ENCODE measurements at regions not wholly inside any gene's neighbourhood (a gene's known extent, or its start where the extent isn't known, plus 50 kb on each side); places are given as distances from the start of the nearest gene placed in this dataset.
"Not testable (repeated sequence)": the region's sequence is repeated elsewhere in the genome, so short reads cannot be mapped to it uniquely, and the experiment has no call there.

- no peak for DNase-seq
Measured at GRCh38 chr12:75706786-75707605, 195.6 kb upstream of the KRR1 start.

- DNase-seq: peak in 1 of 2 donors; percentile 50
Measured at GRCh38 chr12:75705749-75706711, 194.6 kb upstream of the KRR1 start.

GRCh38 chr12:75704664-75705063, 193.3 kb upstream of the KRR1 start:
- no peak for DNase-seq

GRCh38 chr12:75704208-75704607, 192.8 kb upstream of the KRR1 start:
- no peak for DNase-seq

GRCh38 chr12:75703131-75703530, 191.7 kb upstream of the KRR1 start:
- no peak for DNase-seq

- DNase-seq: no peak
Measured at GRCh38 chr12:75702477-75703093, 191.2 kb upstream of the KRR1 start.

GRCh38 chr12:75701859-75702258, 190.4 kb upstream of the KRR1 start:
- no peak for DNase-seq

GRCh38 chr12:75699728-75700496, 188.5 kb upstream of the KRR1 start:
- no peak for DNase-seq

GRCh38 chr12:75699251-75699650, 187.8 kb upstream of the KRR1 start:
- no peak for DNase-seq

GRCh38 chr12:75698052-75698451, 186.6 kb upstream of the KRR1 start:
- no peak for DNase-seq

GRCh38 chr12:75695926-75696325, 184.5 kb upstream of the KRR1 start:
- DNase-seq: no peak

- DNase-seq: no peak
Measured at GRCh38 chr12:75694534-75695268, 183.3 kb upstream of the KRR1 start.

GRCh38 chr12:75692876-75693275, 181.5 kb upstream of the KRR1 start:
- no peak for DNase-seq

GRCh38 chr12:75690296-75690955, 179.0 kb upstream of the KRR1 start:
- no peak for DNase-seq

GRCh38 chr12:75686233-75686632, 174.8 kb upstream of the KRR1 start:
- DNase-seq: not testable (repeated sequence)

- no peak for DNase-seq
Measured at GRCh38 chr12:75685617-75686225, 174.3 kb upstream of the KRR1 start.

GRCh38 chr12:75684678-75685616, 173.5 kb upstream of the KRR1 start:
- DNase-seq: no peak

GRCh38 chr12:75683995-75684586, 172.7 kb upstream of the KRR1 start:
- not testable (repeated sequence) for DNase-seq

All from right lung (tissue), 2 donors.